GM23248 (cell line): ENCODE measurements at regions not wholly inside any gene's neighbourhood (a gene's known extent, or its start where the extent isn't known, plus 50 kb on each side); places are given as distances from the start of the nearest gene placed in this dataset.

Experiments used
- DNase-seq: peaks from one replicate; pipeline ENCODE4 v3.0.0-alpha.2; 2015
- H2AFZ ChIP-seq: fragments of 200-600 bp; sonication (generic); 2 replicates; pipeline ENCODE4 v1.6.1; 2016; ENCODE audit warnings: antibody characterized with exemption
- H3F3A ChIP-seq: fragments of 200-600 bp; sonication (generic); 2 replicates; pipeline ENCODE4 v1.6.1; 2016; ENCODE audit warnings: mild to moderate bottlenecking, antibody characterized with exemption, mixed run types; ENCODE audit not compliant: insufficient read depth
- H3K27ac ChIP-seq: fragments of 200-600 bp; sonication (generic); 2 replicates; pipeline ENCODE4 v1.5.1; 2016; ENCODE audit warnings: mild to moderate bottlenecking
- H3K27me3 ChIP-seq: fragments of 200-600 bp; sonication (generic); replicated peaks from 2 replicates; pipeline ENCODE4 v1.6.1; 2016; ENCODE audit warnings: mild to moderate bottlenecking; ENCODE audit not compliant: insufficient read depth
- H3K36me3 ChIP-seq: fragments of 200-600 bp; sonication (generic); 2 replicates; pipeline ENCODE4 v1.6.1; 2016; ENCODE audit warnings: low read depth, mild to moderate bottlenecking
- H3K4me1 ChIP-seq: fragments of 200-600 bp; sonication (generic); 2 replicates; pipeline ENCODE4 v1.6.1; 2016; ENCODE audit warnings: mild to moderate bottlenecking; ENCODE audit not compliant: insufficient read depth
- H3K4me2 ChIP-seq: fragments of 200-600 bp; sonication (generic); one replicate; pipeline ENCODE4 v1.6.1; 2016; ENCODE audit warnings: mild to moderate bottlenecking; ENCODE audit not compliant: unreplicated experiment
- H3K4me3 ChIP-seq: fragments of 200-600 bp; sonication (generic); 2 replicates; pipeline ENCODE4 v1.5.1; 2016; ENCODE audit warnings: mild to moderate bottlenecking
- H3K79me2 ChIP-seq: fragments of 200-600 bp; sonication (generic); 2 replicates; pipeline ENCODE4 v1.6.1; 2016; ENCODE audit warnings: mild to moderate bottlenecking; ENCODE audit not compliant: insufficient read depth
- H3K9ac ChIP-seq: fragments of 200-600 bp; sonication (generic); 2 replicates; pipeline ENCODE4 v1.6.1; 2016; ENCODE audit warnings: mild to moderate bottlenecking
- H3K9me2 ChIP-seq: fragments of 200-600 bp; sonication (generic); 2 replicates; pipeline ENCODE4 v1.6.1; 2016; ENCODE audit warnings: mixed run types, mild to moderate bottlenecking, moderate library complexity; ENCODE audit not compliant: insufficient read depth
- H3K9me3 ChIP-seq: fragments of 200-600 bp; sonication (generic); one replicate; pipeline ENCODE4 v1.6.1; 2017; ENCODE audit warnings: low read depth
- H4K20me1 ChIP-seq: fragments of 200-600 bp; sonication (generic); 2 replicates; pipeline ENCODE4 v1.6.0; 2016; ENCODE audit not compliant: insufficient read depth
- EZH2 ChIP-seq: fragments of 200-600 bp; sonication (generic); IDR thresholded peaks from 2 replicates; pipeline ENCODE4 v1.6.1; 2018; ENCODE audit warnings: antibody characterized with exemption, mild to moderate bottlenecking; ENCODE audit not compliant: insufficient read depth, poor library complexity, severe bottlenecking
- EZH2phosphoT487 ChIP-seq: fragments of 200-600 bp; sonication (generic); IDR thresholded peaks from 2 replicates; pipeline ENCODE4 v1.6.1; 2018; ENCODE audit warnings: antibody characterized with exemption, moderate library complexity, mild to moderate bottlenecking, low read depth; ENCODE audit not compliant: insufficient read depth
- WGBS, 2 experiments: methylation state at CpG; one replicate each; pipeline ENCODE4 v1.1.6; 2015 to 2017; ENCODE audit warnings: low lambda C conversion rate in 2 of 2, low coverage in 1 of 2; ENCODE audit errors: missing lambda C conversion rate in 2 of 2; 5-methylcytosine and 5-hydroxymethylcytosine counted together
- in situ Hi-C: fragments of 300-500 bp; cut with MboI; formaldehyde crosslinking; loops from 2 replicates; pipeline ENCODE4 v1.15.0; 2020

DNA sequence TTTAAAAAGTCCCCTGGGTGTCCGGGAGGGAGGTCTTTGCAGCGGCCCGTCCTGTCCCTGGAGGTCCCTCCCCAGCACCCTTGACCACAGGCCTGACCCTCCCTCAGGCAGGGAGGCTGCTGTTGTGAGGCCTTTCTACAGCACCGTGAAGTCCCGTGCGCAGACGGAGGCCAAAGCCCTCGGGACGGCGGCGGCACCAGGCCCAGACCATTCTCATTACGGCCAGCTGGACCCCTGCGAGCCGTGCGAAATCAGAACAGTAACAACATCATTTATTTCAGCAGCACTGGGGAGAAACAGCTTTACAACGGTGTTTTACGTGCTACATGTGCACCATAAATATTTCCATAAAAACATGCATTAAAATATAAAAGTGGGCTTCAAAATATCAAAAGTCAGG, 101.4 kb upstream of the ACTRT2 start:
- Histone ChIP-seq H3F3A (no peaks in the 10 kb centered on the region), H3K79me2 (no peaks in the 10 kb centered on the region), H4K20me1 (no peaks in the 10 kb centered on the region), H3K9me3 (no peaks in the 10 kb centered on the region), H3K36me3 (no peaks in the 10 kb centered on the region), H3K4me1 (no peaks in the 10 kb centered on the region), H3K27ac (no peak overlapping the region), H2AFZ (no peak overlapping the region), H3K27me3 (no peaks in the 10 kb centered on the region), H3K4me2 (no peak overlapping the region), H3K4me3 (no peak overlapping the region), H3K9me2 (no peaks in the 10 kb centered on the region), H3K9ac (no peak overlapping the region)
- no peak for DNase-seq
- TF ChIP-seq EZH2 (no peak), EZH2phosphoT487 (no peak)
- WGBS, 2 experiments, result 55% methylated on average over 17 of the region's 17 CpGs
- in situ Hi-C loops, result no loop called here

DNA sequence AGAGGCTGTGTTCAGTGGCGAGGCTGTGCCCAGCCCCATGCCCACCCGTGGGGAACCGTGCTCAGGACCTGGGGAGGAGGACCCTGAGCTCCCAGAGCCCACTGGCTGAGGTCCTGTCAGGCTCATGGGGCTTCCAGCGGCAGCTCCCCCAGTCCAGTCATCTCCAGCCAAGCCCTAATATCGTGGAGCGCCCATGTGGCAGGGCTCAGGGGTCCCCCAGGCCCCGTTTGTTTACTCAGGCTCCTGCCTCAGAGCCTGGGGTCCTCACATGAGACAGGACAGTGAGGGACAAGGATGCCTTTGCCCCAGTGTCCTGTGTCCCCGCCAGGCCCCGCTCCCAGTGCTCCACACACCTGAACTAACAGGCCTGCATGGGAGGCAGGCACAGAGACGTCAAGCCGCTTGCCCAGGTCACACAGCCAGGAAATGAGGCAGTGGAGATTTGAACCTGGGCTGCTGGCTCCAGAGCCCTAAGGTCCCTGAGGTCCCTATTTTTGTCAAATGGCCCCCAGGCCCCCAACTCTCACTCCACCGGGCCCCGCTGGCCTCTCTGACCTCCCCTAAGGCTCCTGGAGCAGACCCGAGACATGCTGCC, 100.7 kb upstream of the ACTRT2 start:
- Histone ChIP-seq H3K4me2 (no peak overlapping the region), H3K36me3 (no peaks in the 10 kb centered on the region), H3K4me1 (no peaks in the 10 kb centered on the region), H4K20me1 (no peaks in the 10 kb centered on the region), H3K4me3 (no peak overlapping the region), H3K9ac (no peak overlapping the region), H3K79me2 (no peaks in the 10 kb centered on the region), H3F3A (no peaks in the 10 kb centered on the region), H3K9me2 (no peaks in the 10 kb centered on the region), H3K27me3 (no peaks in the 10 kb centered on the region), H2AFZ (no peak overlapping the region), H3K27ac (no peak overlapping the region), H3K9me3 (no peaks in the 10 kb centered on the region)
- in situ Hi-C loops, result no loop called here
- TF ChIP-seq EZH2phosphoT487 (no peak), EZH2 (no peak)
- no peak for DNase-seq
- WGBS, 2 experiments, result 32 to 39% methylated on average over 12 to 14 of the region's 14 CpGs

DNA sequence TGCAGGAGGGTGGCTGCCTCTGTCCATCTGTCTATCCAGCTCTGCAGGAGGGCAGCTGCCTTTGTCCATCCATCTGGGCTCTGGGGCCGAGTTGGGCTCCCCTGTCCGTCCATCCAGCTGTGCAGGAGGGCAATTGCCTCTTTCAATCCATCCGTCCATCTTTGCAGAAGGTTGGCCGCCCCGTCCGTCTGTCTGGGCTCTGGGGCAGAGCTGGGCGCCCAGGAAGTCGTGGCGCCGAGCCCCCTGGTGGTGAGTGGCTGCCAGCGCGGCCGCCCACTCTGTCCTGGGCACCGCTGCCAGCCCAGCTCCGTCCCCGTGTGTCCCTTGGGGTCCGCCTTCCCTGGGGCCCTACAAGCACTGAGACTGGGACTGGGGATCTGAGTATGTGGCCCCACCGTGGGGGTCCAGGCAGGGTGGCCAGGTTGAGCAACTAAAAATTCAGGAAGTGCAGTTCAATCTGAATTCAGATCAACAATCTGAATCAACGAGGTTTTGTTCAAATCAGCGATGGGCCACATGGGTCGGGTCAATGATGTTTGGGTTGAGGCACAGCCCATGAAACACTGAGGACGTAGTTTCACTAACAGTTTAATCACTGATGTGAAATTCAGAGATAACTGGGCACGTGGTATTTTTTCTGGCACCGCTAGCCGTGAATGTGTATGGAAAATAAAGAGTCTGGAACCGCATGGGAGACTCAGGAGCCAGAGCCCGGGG, 99.1 kb upstream of the ACTRT2 start:
- no peaks in the 10 kb centered on the region for H3K9me3 ChIP-seq
- H3K9me2 ChIP-seq, result no peaks in the 10 kb centered on the region
- H3F3A ChIP-seq, result no peaks in the 10 kb centered on the region
- H3K27ac ChIP-seq, result no peak overlapping the region
- no peak overlapping the region for H2AFZ ChIP-seq
- H3K4me1 ChIP-seq, result no peaks in the 10 kb centered on the region
- no peak overlapping the region for H3K9ac ChIP-seq
- 23 to 27% methylated on average over 27 of the region's 27 CpGs for WGBS, 2 experiments
- H3K79me2 ChIP-seq, result no peaks in the 10 kb centered on the region
- H3K4me3 ChIP-seq, result no peak overlapping the region
- H3K4me2 ChIP-seq, result no peak overlapping the region
- H3K36me3 ChIP-seq, result no peaks in the 10 kb centered on the region
- peak; percentile 1 for DNase-seq
- in situ Hi-C loops, result no loop called here
- TF ChIP-seq EZH2phosphoT487 (no peak), EZH2 (no peak)
- no peaks in the 10 kb centered on the region for H3K27me3 ChIP-seq
- no peaks in the 10 kb centered on the region for H4K20me1 ChIP-seq

DNA sequence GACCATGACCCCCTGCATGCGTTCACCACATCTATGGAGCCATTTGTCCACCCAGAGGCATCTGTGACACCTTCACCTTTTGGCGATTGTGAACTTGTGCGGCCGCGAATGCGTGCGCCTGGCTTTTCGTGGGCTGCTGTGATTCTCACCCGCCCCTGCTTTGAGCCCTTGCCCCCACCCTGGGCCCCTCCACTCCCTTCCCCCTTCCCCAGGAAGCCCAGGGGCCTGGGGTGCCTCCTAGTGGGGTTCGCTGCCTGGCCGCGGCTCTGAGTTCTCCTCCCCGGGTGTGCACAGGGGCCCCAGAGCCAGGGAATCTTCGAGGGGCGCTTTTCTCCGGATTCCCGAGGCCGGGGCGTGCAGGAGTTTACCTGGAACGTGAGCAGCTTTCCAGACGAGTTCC, 97.9 kb upstream of the ACTRT2 start:
- Histone ChIP-seq H3K9me3 (no peaks in the 10 kb centered on the region), H3K4me1 (no peaks in the 10 kb centered on the region), H2AFZ (no peak overlapping the region), H3K4me2 (no peak overlapping the region), H3K79me2 (no peaks in the 10 kb centered on the region), H3F3A (no peaks in the 10 kb centered on the region), H3K36me3 (no peaks in the 10 kb centered on the region), H3K9me2 (no peaks in the 10 kb centered on the region), H3K27ac (no peak overlapping the region), H3K9ac (no peak overlapping the region), H3K4me3 (no peak overlapping the region), H4K20me1 (no peaks in the 10 kb centered on the region), H3K27me3 (no peaks in the 10 kb centered on the region)
- WGBS, 2 experiments, result 31 to 39% methylated on average over 16 to 21 of the region's 21 CpGs
- in situ Hi-C loops, result no loop called here
- DNase-seq, result no peak
- no peak for TF ChIP-seq EZH2
- TF ChIP-seq EZH2phosphoT487, result no peak

DNA sequence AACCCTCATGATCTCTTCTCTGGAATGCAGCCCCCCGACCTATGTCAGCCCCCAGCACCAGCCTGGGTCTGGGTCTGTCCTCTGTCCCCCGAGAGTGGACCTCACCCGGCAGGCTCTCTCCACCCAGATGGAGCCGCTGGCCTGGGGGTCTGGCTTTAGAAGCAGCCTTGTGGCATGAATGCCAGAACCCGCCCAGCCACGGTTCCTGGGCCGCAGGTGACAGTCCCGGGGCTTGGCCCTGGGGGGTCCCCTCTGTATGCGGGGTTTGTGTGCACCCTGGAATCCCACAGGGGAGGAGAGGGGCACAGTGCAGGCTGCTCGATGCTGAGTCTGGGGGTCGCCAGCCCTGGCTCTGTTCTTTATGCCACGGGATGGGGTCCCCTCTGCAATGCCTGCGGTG, 96.0 kb upstream of the ACTRT2 start:
- 42 to 55% methylated on average over 13 of the region's 13 CpGs for WGBS, 2 experiments
- no peak overlapping the region for H3K4me3 ChIP-seq

More for the DNA sequence above, 96.0 kb upstream of the ACTRT2 start:
- DNase-seq, result no peak
- Histone ChIP-seq H3K79me2 (no peaks in the 10 kb centered on the region), H3K9ac (no peak overlapping the region), H3K4me2 (no peak overlapping the region), H3K36me3 (no peaks in the 10 kb centered on the region), H2AFZ (no peak overlapping the region), H3K9me2 (no peaks in the 10 kb centered on the region), H3F3A (no peaks in the 10 kb centered on the region), H3K27me3 (no peaks in the 10 kb centered on the region), H3K27ac (no peak overlapping the region), H3K4me1 (no peaks in the 10 kb centered on the region), H4K20me1 (no peaks in the 10 kb centered on the region), H3K9me3 (no peaks in the 10 kb centered on the region)
- in situ Hi-C loops, result no loop called here
- TF ChIP-seq EZH2phosphoT487 (no peak), EZH2 (no peak)
